ENCODE measurements at regions not wholly inside any gene's neighbourhood (a gene's known extent, or its start where the extent isn't known, plus 50 kb on each side); places are given as distances from the start of the nearest gene placed in this dataset.

- Histone ChIP-seq H3K4me3 (no peak overlapping the region), H3K27ac (no peak overlapping the region), H3K4me2 (no peak overlapping the region), H3K4me1 (no peaks in the 10 kb centered on the region), H3K9me3 (no peaks in the 10 kb centered on the region)
- DNase-seq (ENCODE audit: low read depth in 1 of 2, low spot score in 1 of 2): no peak
- no peak for ATAC-seq
- ChIA-PET CTCF (interaction anchor here (1.1 kb wide), 1 partner anchor 10 kb away, joined by 4 read pairs; no protein-coding TSS in a partner anchor), POLR2A (no interaction called here)
- TF ChIP-seq HOXA7 (CRISPR knock-in tag; IDR thresholded peaks at IDR 0.05) (no peak), ZC3H11A (IDR thresholded peaks at IDR 0.05) (no peak), ELK1 (IDR thresholded peaks at IDR 0.05; ENCODE audit: low read depth, low read length) (no peak)
- WGBS (ENCODE audit: missing lambda C conversion rate): 6% methylated on average over 2 of the region's 2 CpGs
- no peak for FAIRE-seq
These were observed 416.0 kb downstream of the MAN2A1 start for GRCh38 chr5:110105692-110106091.

- ChIA-PET CTCF (no interaction called here), POLR2A (no interaction called here)
- no peak for FAIRE-seq
- Histone ChIP-seq H3K4me2 (no peak overlapping the region), H3K4me3 (no peak overlapping the region), H3K4me1 (no peaks in the 10 kb centered on the region), H3K9me3 (no peaks in the 10 kb centered on the region), H3K27ac (no peak overlapping the region)
- TF ChIP-seq ZSCAN20 (CRISPR knock-in tag; IDR thresholded peaks at IDR 0.05) (no peak), KDM5A (IDR thresholded peaks at IDR 0.05) (no peak), FOXS1 (CRISPR knock-in tag; IDR thresholded peaks at IDR 0.05) (no peak), BCL3 (IDR thresholded peaks at IDR 0.05) (no peak), HDAC2 (IDR thresholded peaks at IDR 0.05) (no peak), CHD2 (IDR thresholded peaks at IDR 0.05; ENCODE audit: low read length, partially characterized antibody) (no peak), EHMT2 (IDR thresholded peaks at IDR 0.05; ENCODE audit: low read depth) (no peak), RCOR1 (IDR thresholded peaks at IDR 0.05; ENCODE audit: low read depth, low read length) (no peak)
- WGBS (ENCODE audit: missing lambda C conversion rate): 0% methylated on average over 1 of the region's 1 CpG
- no peak for DNase-seq (ENCODE audit: low read depth in 1 of 2, low spot score in 1 of 2)
- ATAC-seq: no peak
These were observed 417.0 kb downstream of the MAN2A1 start for GRCh38 chr5:110106750-110107149.

GRCh38 chr5:110108520-110108919, 418.8 kb downstream of the MAN2A1 start:
- POLR2A ChIA-PET: interaction anchor here (0.7 kb wide), 1 partner anchor 8 kb away, joined by 5 read pairs; no protein-coding TSS in a partner anchor

GRCh38 chr5:110109667-110110066, 419.9 kb downstream of the MAN2A1 start:
- Histone ChIP-seq H3K4me1 (no peaks in the 10 kb centered on the region), H3K4me3 (no peak overlapping the region), H3K9me3 (no peaks in the 10 kb centered on the region), H3K27ac (no peak overlapping the region), H3K4me2 (no peak overlapping the region)
- ChIA-PET CTCF (no interaction called here), POLR2A (no interaction called here)
- FAIRE-seq (no peak), DNase-seq (ENCODE audit: low read depth in 1 of 2, low spot score in 1 of 2) (no peak), ATAC-seq (no peak)
- no peak for TF ChIP-seq CHD4 (IDR thresholded peaks at IDR 0.05; ENCODE audit: borderline replicate concordance)
- no peak for TF ChIP-seq HOXB5 (CRISPR knock-in tag; IDR thresholded peaks at IDR 0.05)
- no peak for TF ChIP-seq MAZ (IDR thresholded peaks at IDR 0.05; ENCODE audit: borderline replicate concordance, low read depth, low read length)
- no peak for TF ChIP-seq POLR2AphosphoS2 (conservative IDR thresholded peaks at IDR 0.05; ENCODE audit: low read length)
- TF ChIP-seq KDM1A (IDR thresholded peaks at IDR 0.05; ENCODE audit: low read depth): no peak
- no peak for TF ChIP-seq RFX5 (IDR thresholded peaks at IDR 0.05)
- WGBS (ENCODE audit: missing lambda C conversion rate): 9% methylated on average over 3 of the region's 3 CpGs

More at GRCh38 chr5:110108520-110108919, 418.8 kb downstream of the MAN2A1 start:
- no peaks in the 10 kb centered on the region for H3K9me3 ChIP-seq
- H3K4me2 ChIP-seq: no peak overlapping the region
- no peaks in the 10 kb centered on the region for H3K4me1 ChIP-seq
- no peak overlapping the region for H3K27ac ChIP-seq
- FAIRE-seq: no peak
- TF ChIP-seq BCL3 (IDR thresholded peaks at IDR 0.05): no peak
- TF ChIP-seq ZNF302 (CRISPR knock-in tag; IDR thresholded peaks at IDR 0.05): no peak
- TF ChIP-seq HES2 (IDR thresholded peaks at IDR 0.05): no peak
- TF ChIP-seq EHF (CRISPR knock-in tag; IDR thresholded peaks at IDR 0.05): no peak
- no peak for TF ChIP-seq SMC3 (IDR thresholded peaks at IDR 0.05)
- ATAC-seq: no peak
- 5% methylated on average over 3 of the region's 4 CpGs for WGBS (ENCODE audit: missing lambda C conversion rate)
- no peak overlapping the region for H3K4me3 ChIP-seq
- CTCF ChIA-PET: interaction anchor here (0.6 kb wide), 1 partner anchor 45 kb away, joined by 3 read pairs; no protein-coding TSS in a partner anchor
- no peak for DNase-seq (ENCODE audit: low read depth in 1 of 2, low spot score in 1 of 2)
